Ishikawa (cell line): ENCODE measurements at regions not wholly inside any gene's neighbourhood (a gene's known extent, or its start where the extent isn't known, plus 50 kb on each side); places are given as distances from the start of the nearest gene placed in this dataset.

Experiments used
- CEBPB ChIP-seq: IDR thresholded peaks from 2 replicates; pipeline ENCODE4 v1.6.1; 2012
- CREB1 ChIP-seq: IDR thresholded peaks from 2 replicates; pipeline ENCODE4 v1.6.1; 2012; ENCODE audit warnings: low read depth
- EGR1 ChIP-seq: IDR thresholded peaks from 2 replicates; pipeline ENCODE4 v1.6.1; 2012
- EP300 ChIP-seq: IDR thresholded peaks from 2 replicates; pipeline ENCODE4 v1.6.1; 2012; ENCODE audit warnings: borderline replicate concordance
- FOXM1 ChIP-seq: IDR thresholded peaks from 2 replicates; pipeline ENCODE4 v1.6.1; 2012; ENCODE audit warnings: low read depth, borderline replicate concordance
- NFIC ChIP-seq: IDR thresholded peaks from 2 replicates; pipeline ENCODE4 v1.6.1; 2012
- RAD21 ChIP-seq: IDR thresholded peaks from 2 replicates; pipeline ENCODE4 v1.6.1; 2012; ENCODE audit warnings: low read depth
- TAF1 ChIP-seq: IDR thresholded peaks from 2 replicates; pipeline ENCODE4 v1.6.1; 2012; ENCODE audit warnings: low read depth, mild to moderate bottlenecking
- TEAD4 ChIP-seq: IDR thresholded peaks from 2 replicates; pipeline ENCODE4 v1.6.1; 2012
- YY1 ChIP-seq: IDR thresholded peaks from 2 replicates; pipeline ENCODE4 v1.6.1; 2012; ENCODE audit warnings: low read depth
- ZBTB7A ChIP-seq: IDR thresholded peaks from 2 replicates; pipeline ENCODE4 v1.6.1; 2012; ENCODE audit warnings: low read depth
- TF ChIP-seq, protein P1 (sequence below): IDR thresholded peaks from 2 replicates; pipeline ENCODE4 v1.6.1; 2012; ENCODE audit warnings: low read depth, mild to moderate bottlenecking
- TF ChIP-seq, protein P2 (sequence below): IDR thresholded peaks from 2 replicates; pipeline ENCODE4 v1.6.1; 2012

DNA sequence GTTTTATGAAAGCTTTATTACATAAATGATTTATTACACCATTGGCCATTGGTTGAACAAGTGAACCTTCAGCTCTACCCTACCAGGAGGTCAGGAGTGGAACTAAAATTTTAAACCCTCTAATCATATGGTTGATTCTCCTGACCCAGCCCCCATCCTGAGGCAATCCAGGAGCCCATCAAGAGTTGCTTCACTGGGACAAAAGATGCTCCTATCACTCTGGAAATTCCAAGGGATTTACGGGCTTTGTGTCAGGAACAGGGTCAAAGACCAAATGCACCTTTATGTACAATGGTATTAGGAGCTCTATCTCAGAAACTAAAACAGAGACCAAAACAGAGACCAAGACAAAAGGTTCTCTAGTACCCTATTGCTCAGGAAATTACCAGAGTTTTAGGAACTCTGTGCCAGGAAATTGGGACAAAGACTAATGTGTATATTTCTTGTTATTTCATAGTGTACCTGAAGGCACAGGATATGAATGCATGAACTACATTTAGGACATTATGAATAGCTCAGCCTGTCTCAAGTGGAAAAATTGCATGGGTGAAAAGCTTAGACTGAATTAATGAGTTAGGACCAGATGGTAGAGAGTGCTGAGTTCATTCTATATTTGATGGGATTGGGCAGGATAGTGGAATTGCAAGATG, 171.7 kb upstream of the FLRT2 start:
- no peak for TF ChIP-seq EP300
- no peak for TF ChIP-seq ZBTB7A
- TF ChIP-seq CEBPB = no peak
- TF ChIP-seq RAD21 = no peak
- TF ChIP-seq TEAD4 = no peak
- TF ChIP-seq YY1 = no peak
- no peak for TF ChIP-seq TAF1
- TF ChIP-seq, protein P1, sequence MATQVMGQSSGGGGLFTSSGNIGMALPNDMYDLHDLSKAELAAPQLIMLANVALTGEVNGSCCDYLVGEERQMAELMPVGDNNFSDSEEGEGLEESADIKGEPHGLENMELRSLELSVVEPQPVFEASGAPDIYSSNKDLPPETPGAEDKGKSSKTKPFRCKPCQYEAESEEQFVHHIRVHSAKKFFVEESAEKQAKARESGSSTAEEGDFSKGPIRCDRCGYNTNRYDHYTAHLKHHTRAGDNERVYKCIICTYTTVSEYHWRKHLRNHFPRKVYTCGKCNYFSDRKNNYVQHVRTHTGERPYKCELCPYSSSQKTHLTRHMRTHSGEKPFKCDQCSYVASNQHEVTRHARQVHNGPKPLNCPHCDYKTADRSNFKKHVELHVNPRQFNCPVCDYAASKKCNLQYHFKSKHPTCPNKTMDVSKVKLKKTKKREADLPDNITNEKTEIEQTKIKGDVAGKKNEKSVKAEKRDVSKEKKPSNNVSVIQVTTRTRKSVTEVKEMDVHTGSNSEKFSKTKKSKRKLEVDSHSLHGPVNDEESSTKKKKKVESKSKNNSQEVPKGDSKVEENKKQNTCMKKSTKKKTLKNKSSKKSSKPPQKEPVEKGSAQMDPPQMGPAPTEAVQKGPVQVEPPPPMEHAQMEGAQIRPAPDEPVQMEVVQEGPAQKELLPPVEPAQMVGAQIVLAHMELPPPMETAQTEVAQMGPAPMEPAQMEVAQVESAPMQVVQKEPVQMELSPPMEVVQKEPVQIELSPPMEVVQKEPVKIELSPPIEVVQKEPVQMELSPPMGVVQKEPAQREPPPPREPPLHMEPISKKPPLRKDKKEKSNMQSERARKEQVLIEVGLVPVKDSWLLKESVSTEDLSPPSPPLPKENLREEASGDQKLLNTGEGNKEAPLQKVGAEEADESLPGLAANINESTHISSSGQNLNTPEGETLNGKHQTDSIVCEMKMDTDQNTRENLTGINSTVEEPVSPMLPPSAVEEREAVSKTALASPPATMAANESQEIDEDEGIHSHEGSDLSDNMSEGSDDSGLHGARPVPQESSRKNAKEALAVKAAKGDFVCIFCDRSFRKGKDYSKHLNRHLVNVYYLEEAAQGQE = no peak
- no peak for TF ChIP-seq CREB1
- TF ChIP-seq, protein P2, sequence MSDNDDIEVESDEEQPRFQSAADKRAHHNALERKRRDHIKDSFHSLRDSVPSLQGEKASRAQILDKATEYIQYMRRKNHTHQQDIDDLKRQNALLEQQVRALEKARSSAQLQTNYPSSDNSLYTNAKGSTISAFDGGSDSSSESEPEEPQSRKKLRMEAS = no peak
- TF ChIP-seq EGR1 = no peak
- no peak for TF ChIP-seq NFIC
- TF ChIP-seq FOXM1 = no peak
